SK-N-SH (cell line): ENCODE measurements at regions not wholly inside any gene's neighbourhood (a gene's known extent, or its start where the extent isn't known, plus 50 kb on each side); places are given as distances from the start of the nearest gene placed in this dataset.

Experiments
- CTCF ChIP-seq: fragments of 200-600 bp; sonication (generic); IDR thresholded peaks from 2 replicates; pipeline ENCODE4 v1.6.1; 2017; ENCODE audit warnings: antibody characterized with exemption, mild to moderate bottlenecking, moderate library complexity
- EP300 ChIP-seq, 2 experiments: IDR thresholded peaks; 2 replicates each; pipeline versions ENCODE4 v1.4.0 to v1.6.1; 2012; ENCODE audit warnings: borderline replicate concordance in 1 of 2, low read depth in 1 of 2, low read length in 1 of 2
- FOXM1 ChIP-seq: IDR thresholded peaks from 2 replicates; pipeline ENCODE4 v1.4.0; 2012; ENCODE audit warnings: low read depth, mild to moderate bottlenecking
- MAX ChIP-seq: IDR thresholded peaks from 2 replicates; pipeline ENCODE4 v1.4.0; 2012; ENCODE audit warnings: low read depth
- POLR2AphosphoS5 ChIP-seq: IDR thresholded peaks from 2 replicates; pipeline ENCODE4 v1.6.1; 2012; ENCODE audit warnings: low read depth, low read length
- RAD21 ChIP-seq: IDR thresholded peaks from 2 replicates; pipeline ENCODE4 v1.6.1; 2012; ENCODE audit warnings: mild to moderate bottlenecking, low read length
- TEAD4 ChIP-seq: IDR thresholded peaks from 2 replicates; pipeline ENCODE4 v1.4.0; 2012; ENCODE audit warnings: mild to moderate bottlenecking, borderline replicate concordance; ENCODE audit not compliant: insufficient read depth
- ZBTB33 ChIP-seq: IDR thresholded peaks from 2 replicates; pipeline ENCODE4 v1.4.0; 2012; ENCODE audit warnings: low read depth, borderline replicate concordance

- no peak for TF ChIP-seq CTCF
- no peak for TF ChIP-seq POLR2AphosphoS5
- TF ChIP-seq EP300 (IDR thresholded peaks at IDR 0.05; ENCODE audit: borderline replicate concordance in 1 of 2, low read depth in 1 of 2, low read length in 1 of 2): no peak
- no peak for TF ChIP-seq ZBTB33
- no peak for TF ChIP-seq MAX
- TF ChIP-seq RAD21: no peak
- TF ChIP-seq FOXM1: no peak
- TF ChIP-seq TEAD4: no peak
These were observed 384.2 kb upstream of the RPS23 start for GRCh38 chr5:82662340-82662739.
